ENCODE measurements at regions not wholly inside any gene's neighbourhood (a gene's known extent, or its start where the extent isn't known, plus 50 kb on each side); places are given as distances from the start of the nearest gene placed in this dataset.
A peak's percentile ranks its signal among the peaks of the same experiment; 100 is the strongest.

DNA sequence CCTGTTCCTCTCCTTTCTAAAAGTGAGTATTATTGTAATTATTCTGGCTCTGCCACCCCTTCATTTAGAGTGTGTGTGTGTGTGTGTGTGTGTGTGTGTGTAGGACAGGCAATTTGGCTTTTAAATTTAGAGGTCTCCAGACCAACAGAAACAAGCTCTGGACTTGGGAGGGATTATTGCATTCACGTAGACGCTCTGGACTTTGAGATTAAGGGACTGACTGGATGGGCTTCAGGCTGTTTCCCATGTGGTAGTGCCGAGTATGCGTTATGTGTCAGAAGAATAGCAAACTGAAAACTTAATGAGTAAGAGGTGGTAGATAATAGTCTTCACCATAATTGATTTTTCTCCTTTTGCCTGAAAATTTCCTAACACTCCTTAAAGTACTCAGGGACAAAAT, 281.9 kb downstream of the USP25 start:
- Histone ChIP-seq H3K9ac (ENCODE audit: low read length in 2 of 2) (no peak overlapping the region), H3K4me1 (ENCODE audit: control insufficient read depth, insufficient read depth, low read length) (no peaks in the 10 kb centered on the region), H3K9me3 (ENCODE audit: control insufficient read depth in 2 of 2, low read length in 2 of 2) (no peaks in the 10 kb centered on the region), H3K4me3 (ENCODE audit: low read length in 2 of 2) (no peak overlapping the region), H3K36me3 (ENCODE audit: control insufficient read depth in 2 of 2, insufficient read depth in 2 of 2, low read length in 2 of 2) (no peaks in the 10 kb centered on the region), H3K27ac (ENCODE audit: low read length) (no peak overlapping the region), H3K27me3 (ENCODE audit: control insufficient read depth in 1 of 2, insufficient read depth in 2 of 2, low read length in 2 of 2) (no peaks in the 10 kb centered on the region)

DNA sequence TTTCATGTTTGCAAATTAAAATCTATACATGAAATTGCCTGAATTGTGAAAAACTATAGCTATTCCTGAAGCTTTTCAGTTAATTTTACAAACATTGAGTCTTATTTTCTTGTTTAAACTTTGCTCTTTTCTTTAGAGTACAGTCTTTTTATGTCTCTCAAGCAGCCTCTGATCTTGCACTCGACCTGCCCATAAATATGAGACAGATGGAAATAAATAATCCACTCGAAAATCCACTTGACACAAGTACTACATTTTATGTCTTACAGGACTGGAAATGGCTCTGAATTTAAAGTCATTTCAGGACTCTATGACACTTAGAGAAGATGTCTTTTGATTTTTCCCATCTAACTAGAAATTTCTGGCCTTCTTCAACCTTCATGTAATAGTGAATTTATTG, 283.8 kb downstream of the USP25 start:
- Histone ChIP-seq H3K27me3 (ENCODE audit: control insufficient read depth in 1 of 2, insufficient read depth in 2 of 2, low read length in 2 of 2) (no peaks in the 10 kb centered on the region), H3K27ac (ENCODE audit: low read length) (no peak overlapping the region), H3K4me3 (ENCODE audit: low read length in 2 of 2) (peak overlapping the region in 1 of 2 donors; percentile 7), H3K9ac (ENCODE audit: low read length in 2 of 2) (no peak overlapping the region), H3K36me3 (ENCODE audit: control insufficient read depth in 2 of 2, insufficient read depth in 2 of 2, low read length in 2 of 2) (no peaks in the 10 kb centered on the region), H3K9me3 (ENCODE audit: control insufficient read depth in 2 of 2, low read length in 2 of 2) (no peaks in the 10 kb centered on the region), H3K4me1 (ENCODE audit: control insufficient read depth, insufficient read depth, low read length) (no peaks in the 10 kb centered on the region)

DNA sequence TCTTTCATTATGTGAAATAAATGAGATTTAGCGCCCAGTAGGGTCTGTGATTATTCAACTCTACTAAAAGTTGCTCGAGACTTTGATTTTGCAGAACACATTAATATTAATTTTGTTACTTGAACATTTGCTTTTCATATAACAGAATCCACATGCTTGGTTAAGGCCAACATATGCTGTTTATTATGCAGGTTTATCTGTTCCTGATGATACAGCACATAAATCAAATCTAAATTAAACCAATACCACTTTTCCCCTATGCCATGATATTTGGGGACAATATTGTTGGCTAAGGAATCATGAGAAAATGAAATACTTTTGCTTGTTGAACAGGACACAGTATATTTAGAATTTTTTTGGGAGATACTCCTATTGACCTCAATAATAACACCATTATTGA, 291.1 kb downstream of the USP25 start:
- H3K27me3 ChIP-seq (ENCODE audit: control insufficient read depth in 1 of 2, insufficient read depth in 2 of 2, low read length in 2 of 2) = no peaks in the 10 kb centered on the region
- no peak overlapping the region for H3K4me3 ChIP-seq (ENCODE audit: low read length in 2 of 2)
- no peaks in the 10 kb centered on the region for H3K4me1 ChIP-seq (ENCODE audit: control insufficient read depth, insufficient read depth, low read length)
- no peak overlapping the region for H3K27ac ChIP-seq (ENCODE audit: low read length)
- H3K9ac ChIP-seq (ENCODE audit: low read length in 2 of 2) = no peak overlapping the region
- H3K36me3 ChIP-seq (ENCODE audit: control insufficient read depth in 2 of 2, insufficient read depth in 2 of 2, low read length in 2 of 2) = no peaks in the 10 kb centered on the region
- H3K9me3 ChIP-seq (ENCODE audit: control insufficient read depth in 2 of 2, low read length in 2 of 2) = no peaks in the 10 kb centered on the region

DNA sequence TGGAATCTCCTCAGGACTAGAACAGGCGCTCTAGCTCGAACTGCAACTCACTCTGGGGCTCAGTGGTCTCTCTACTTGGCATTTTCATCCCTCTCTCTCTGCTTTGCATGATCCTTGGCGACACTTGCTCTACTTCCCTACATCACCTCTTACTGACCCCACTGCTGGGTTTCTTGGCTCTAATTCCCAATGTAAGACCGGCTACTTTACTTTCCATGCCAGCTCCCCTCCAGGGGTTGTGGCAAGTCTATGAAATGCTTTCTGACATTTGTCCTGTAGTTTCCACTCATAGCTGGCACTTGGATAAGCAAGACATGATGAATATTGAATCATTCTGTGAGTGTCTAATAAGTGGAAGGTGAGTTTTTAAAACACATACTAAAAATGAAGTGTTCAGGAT, 292.3 kb downstream of the USP25 start:
- Histone ChIP-seq H3K36me3 (ENCODE audit: control insufficient read depth in 2 of 2, insufficient read depth in 2 of 2, low read length in 2 of 2) (no peaks in the 10 kb centered on the region), H3K9ac (ENCODE audit: low read length in 2 of 2) (no peak overlapping the region), H3K4me1 (ENCODE audit: control insufficient read depth, insufficient read depth, low read length) (no peaks in the 10 kb centered on the region), H3K4me3 (ENCODE audit: low read length in 2 of 2) (no peak overlapping the region), H3K27me3 (ENCODE audit: control insufficient read depth in 1 of 2, insufficient read depth in 2 of 2, low read length in 2 of 2) (no peaks in the 10 kb centered on the region), H3K9me3 (ENCODE audit: control insufficient read depth in 2 of 2, low read length in 2 of 2) (no peaks in the 10 kb centered on the region), H3K27ac (ENCODE audit: low read length) (no peak overlapping the region)

DNA sequence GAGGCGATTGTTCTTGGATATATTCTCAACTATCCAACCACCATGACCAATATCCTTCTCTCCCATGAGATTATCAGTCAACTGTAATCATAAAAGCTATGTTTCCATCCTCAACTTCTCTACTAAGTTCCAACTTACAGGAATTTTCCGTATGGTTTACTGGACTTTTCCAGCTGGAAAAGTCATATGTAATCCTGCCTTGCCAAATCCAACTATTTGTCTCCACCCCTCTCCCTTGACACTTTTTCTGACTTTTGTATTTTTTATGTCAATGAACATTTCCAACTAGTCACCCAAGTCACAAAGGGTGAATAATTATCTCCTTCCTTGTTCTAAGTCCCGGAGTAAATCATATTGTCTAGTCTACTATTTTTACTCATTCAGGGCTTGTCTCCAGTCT, 293.1 kb downstream of the USP25 start:
- Histone ChIP-seq H3K27ac (ENCODE audit: low read length) (no peak overlapping the region), H3K4me1 (ENCODE audit: control insufficient read depth, insufficient read depth, low read length) (no peaks in the 10 kb centered on the region), H3K9me3 (ENCODE audit: control insufficient read depth in 2 of 2, low read length in 2 of 2) (no peaks in the 10 kb centered on the region), H3K4me3 (ENCODE audit: low read length in 2 of 2) (no peak overlapping the region), H3K9ac (ENCODE audit: low read length in 2 of 2) (no peak overlapping the region), H3K36me3 (ENCODE audit: control insufficient read depth in 2 of 2, insufficient read depth in 2 of 2, low read length in 2 of 2) (no peaks in the 10 kb centered on the region), H3K27me3 (ENCODE audit: control insufficient read depth in 1 of 2, insufficient read depth in 2 of 2, low read length in 2 of 2) (no peaks in the 10 kb centered on the region)

DNA sequence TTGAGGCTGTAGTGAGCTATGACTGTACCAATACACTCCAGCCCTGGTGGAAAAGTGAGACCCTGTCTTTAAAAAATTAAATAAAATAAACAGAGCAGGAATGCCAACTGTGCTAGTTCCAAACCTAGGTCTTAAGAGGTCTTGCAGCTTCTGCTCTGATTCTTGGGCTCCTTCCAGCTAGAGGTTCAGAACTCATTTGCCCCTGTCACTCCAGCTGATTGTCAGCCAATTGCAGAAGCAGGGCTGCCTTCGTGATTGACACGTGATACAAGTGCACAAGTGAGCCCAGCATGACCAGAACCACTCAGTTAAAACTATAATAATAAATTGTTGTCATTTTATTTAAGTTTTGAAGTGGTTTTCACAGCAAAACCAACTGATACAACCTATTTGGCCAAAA, 298.4 kb downstream of the USP25 start:
- no peaks in the 10 kb centered on the region for H3K9me3 ChIP-seq (ENCODE audit: control insufficient read depth in 2 of 2, low read length in 2 of 2)
- H3K27me3 ChIP-seq (ENCODE audit: control insufficient read depth in 1 of 2, insufficient read depth in 2 of 2, low read length in 2 of 2) = no peaks in the 10 kb centered on the region
- no peaks in the 10 kb centered on the region for H3K4me1 ChIP-seq (ENCODE audit: control insufficient read depth, insufficient read depth, low read length)
- H3K27ac ChIP-seq (ENCODE audit: low read length) = no peak overlapping the region
- no peak overlapping the region for H3K4me3 ChIP-seq (ENCODE audit: low read length in 2 of 2)
- no peak overlapping the region for H3K9ac ChIP-seq (ENCODE audit: low read length in 2 of 2)
- no peaks in the 10 kb centered on the region for H3K36me3 ChIP-seq (ENCODE audit: control insufficient read depth in 2 of 2, insufficient read depth in 2 of 2, low read length in 2 of 2)

DNA sequence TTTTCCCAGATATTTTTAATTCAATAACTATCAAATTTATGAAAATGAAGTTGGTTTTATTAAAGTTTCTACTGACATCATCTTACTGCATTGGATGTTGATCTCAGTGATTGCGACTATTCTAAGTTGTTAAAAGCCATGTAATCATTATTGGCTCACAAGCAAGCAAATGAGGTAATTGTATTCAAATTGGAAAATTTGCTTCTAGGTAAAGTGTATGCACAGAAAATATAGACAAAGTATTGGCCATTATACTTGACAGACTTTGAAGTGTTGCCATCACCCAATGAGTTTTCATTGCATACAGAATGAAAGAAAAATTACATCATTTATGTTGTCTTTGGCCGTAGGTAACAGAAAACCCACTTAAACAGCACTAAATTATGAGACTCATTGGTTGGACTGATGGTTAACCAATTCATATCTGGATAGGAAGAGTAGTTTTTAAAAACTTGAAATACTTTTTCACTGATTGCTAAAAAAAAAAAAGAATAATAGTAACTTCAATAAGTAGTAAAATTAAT, 299.2 kb downstream of the USP25 start:
- Histone ChIP-seq H3K4me3 (ENCODE audit: low read length in 2 of 2) (no peak overlapping the region), H3K9ac (ENCODE audit: low read length in 2 of 2) (no peak overlapping the region), H3K36me3 (ENCODE audit: control insufficient read depth in 2 of 2, insufficient read depth in 2 of 2, low read length in 2 of 2) (no peaks in the 10 kb centered on the region), H3K9me3 (ENCODE audit: control insufficient read depth in 2 of 2, low read length in 2 of 2) (no peaks in the 10 kb centered on the region), H3K27ac (ENCODE audit: low read length) (no peak overlapping the region), H3K4me1 (ENCODE audit: control insufficient read depth, insufficient read depth, low read length) (no peaks in the 10 kb centered on the region), H3K27me3 (ENCODE audit: control insufficient read depth in 1 of 2, insufficient read depth in 2 of 2, low read length in 2 of 2) (no peaks in the 10 kb centered on the region)

DNA sequence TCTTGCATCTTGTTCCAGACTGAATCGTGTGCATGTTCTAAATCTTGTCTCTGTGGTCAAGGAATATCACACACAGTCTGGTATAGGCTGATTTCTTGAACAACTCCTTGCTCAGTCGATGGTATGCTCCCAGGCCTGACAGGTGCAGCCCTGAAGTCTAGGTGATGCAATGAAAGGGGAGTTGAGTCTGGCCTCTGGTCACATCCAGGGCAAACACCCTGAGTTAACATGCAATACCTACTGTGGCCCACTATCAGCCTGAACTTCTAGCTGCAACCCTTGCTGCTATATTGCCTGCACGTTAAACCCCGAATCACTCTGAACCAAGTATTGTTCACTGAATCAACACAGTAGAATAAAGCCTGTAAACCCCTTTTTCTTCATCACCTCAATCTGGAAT, 303.4 kb downstream of the USP25 start:
- Histone ChIP-seq H3K4me1 (ENCODE audit: control insufficient read depth, insufficient read depth, low read length) (no peaks in the 10 kb centered on the region), H3K36me3 (ENCODE audit: control insufficient read depth in 2 of 2, insufficient read depth in 2 of 2, low read length in 2 of 2) (no peaks in the 10 kb centered on the region), H3K9ac (ENCODE audit: low read length in 2 of 2) (no peak overlapping the region), H3K27ac (ENCODE audit: low read length) (no peak overlapping the region), H3K27me3 (ENCODE audit: control insufficient read depth in 1 of 2, insufficient read depth in 2 of 2, low read length in 2 of 2) (no peaks in the 10 kb centered on the region), H3K9me3 (ENCODE audit: control insufficient read depth in 2 of 2, low read length in 2 of 2) (no peaks in the 10 kb centered on the region), H3K4me3 (ENCODE audit: low read length in 2 of 2) (no peak overlapping the region)

DNA sequence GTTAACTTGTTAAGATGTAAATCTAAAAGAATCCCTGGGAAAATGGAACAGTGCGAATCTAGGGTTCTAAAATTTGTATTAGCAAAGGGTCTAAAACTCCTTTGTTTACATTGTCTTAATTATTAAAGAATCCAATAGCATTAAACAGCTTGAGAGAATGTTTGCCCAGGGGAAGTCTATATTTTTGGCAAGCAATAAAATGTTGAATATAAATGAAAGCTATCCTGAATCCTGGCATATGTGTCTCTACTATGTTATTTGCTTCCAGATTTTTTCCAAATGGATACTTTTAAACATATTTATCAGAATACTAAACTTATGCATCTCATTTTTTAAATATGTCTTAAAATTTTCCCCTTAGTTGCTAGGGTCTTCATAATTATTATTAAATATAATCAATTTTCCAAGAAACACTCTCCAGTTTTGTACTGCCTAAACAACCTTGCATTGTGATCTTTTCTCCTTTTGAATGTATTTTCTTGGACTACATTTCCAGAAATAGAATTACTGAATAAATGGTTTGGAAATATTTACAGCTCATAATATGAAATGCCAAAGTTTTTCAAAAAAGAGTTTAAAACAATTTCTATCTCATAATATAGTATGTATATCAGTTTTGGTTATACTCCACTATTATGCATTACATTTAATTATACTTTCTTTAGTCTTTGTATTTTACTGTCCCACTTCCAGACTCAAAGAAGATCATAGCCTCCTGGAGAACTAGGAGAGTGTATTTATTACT, 304.8 kb downstream of the USP25 start:
- H3K9me3 ChIP-seq (ENCODE audit: control insufficient read depth in 2 of 2, low read length in 2 of 2) = no peaks in the 10 kb centered on the region
- no peaks in the 10 kb centered on the region for H3K27me3 ChIP-seq (ENCODE audit: control insufficient read depth in 1 of 2, insufficient read depth in 2 of 2, low read length in 2 of 2)
- no peak overlapping the region for H3K9ac ChIP-seq (ENCODE audit: low read length in 2 of 2)
- no peaks in the 10 kb centered on the region for H3K36me3 ChIP-seq (ENCODE audit: control insufficient read depth in 2 of 2, insufficient read depth in 2 of 2, low read length in 2 of 2)
- H3K4me1 ChIP-seq (ENCODE audit: control insufficient read depth, insufficient read depth, low read length) = no peaks in the 10 kb centered on the region
- H3K4me3 ChIP-seq (ENCODE audit: low read length in 2 of 2) = no peak overlapping the region
- H3K27ac ChIP-seq (ENCODE audit: low read length) = no peak overlapping the region

DNA sequence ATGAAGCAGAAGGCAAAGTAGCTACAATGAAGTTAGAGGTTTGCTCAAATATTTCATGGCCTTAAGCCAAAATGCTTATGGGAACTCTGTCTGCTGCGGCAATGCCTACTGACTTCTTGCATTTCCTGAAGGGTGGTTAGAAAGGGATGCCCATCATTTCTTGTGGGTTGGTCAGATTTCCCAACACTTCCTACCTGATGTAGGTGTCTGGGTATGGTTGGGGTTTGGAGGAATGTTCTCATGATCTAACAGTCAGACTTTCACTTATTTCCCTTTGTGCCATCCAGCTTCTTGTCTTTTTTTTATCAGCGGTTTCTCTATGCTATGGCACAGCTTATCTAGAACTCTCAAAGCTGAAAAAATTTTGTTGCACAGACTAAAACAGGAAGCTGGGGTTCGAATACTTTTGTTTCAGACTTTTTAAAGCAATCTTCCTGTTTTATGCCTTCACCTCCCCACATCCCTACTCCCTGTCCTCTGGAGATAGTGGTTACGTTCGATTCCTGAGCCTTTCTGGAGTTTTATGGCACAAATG, 307.7 kb downstream of the USP25 start:
- Histone ChIP-seq H3K9me3 (ENCODE audit: control insufficient read depth in 2 of 2, low read length in 2 of 2) (no peaks in the 10 kb centered on the region), H3K36me3 (ENCODE audit: control insufficient read depth in 2 of 2, insufficient read depth in 2 of 2, low read length in 2 of 2) (no peaks in the 10 kb centered on the region), H3K27ac (ENCODE audit: low read length) (no peak overlapping the region), H3K4me1 (ENCODE audit: control insufficient read depth, insufficient read depth, low read length) (no peaks in the 10 kb centered on the region), H3K9ac (ENCODE audit: low read length in 2 of 2) (no peak overlapping the region), H3K27me3 (ENCODE audit: control insufficient read depth in 1 of 2, insufficient read depth in 2 of 2, low read length in 2 of 2) (no peaks in the 10 kb centered on the region), H3K4me3 (ENCODE audit: low read length in 2 of 2) (no peak overlapping the region)

DNA sequence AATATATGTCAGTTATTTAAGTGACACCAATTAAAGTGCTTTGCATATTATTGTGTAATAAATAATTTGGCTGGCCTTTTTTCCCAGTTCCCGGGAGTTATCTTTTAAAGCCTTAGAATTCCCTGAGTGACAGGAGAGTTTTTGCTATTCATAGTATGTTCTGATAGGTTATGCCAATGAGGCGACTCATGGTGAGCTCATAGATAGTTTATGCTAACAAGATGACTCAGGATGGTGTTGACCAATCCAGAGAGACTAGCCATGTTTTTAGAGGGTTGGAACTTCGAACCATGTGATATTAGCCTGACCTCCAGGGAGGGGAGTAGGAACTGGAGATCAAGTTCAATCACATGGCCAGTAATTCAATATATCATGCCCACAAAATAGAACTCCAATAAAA, 310.8 kb downstream of the USP25 start:
- no peaks in the 10 kb centered on the region for H3K9me3 ChIP-seq (ENCODE audit: control insufficient read depth in 2 of 2, low read length in 2 of 2)
- H3K9ac ChIP-seq (ENCODE audit: low read length in 2 of 2) = no peak overlapping the region
- H3K36me3 ChIP-seq (ENCODE audit: control insufficient read depth in 2 of 2, insufficient read depth in 2 of 2, low read length in 2 of 2) = no peaks in the 10 kb centered on the region
- H3K4me1 ChIP-seq (ENCODE audit: control insufficient read depth, insufficient read depth, low read length) = no peaks in the 10 kb centered on the region
- H3K27me3 ChIP-seq (ENCODE audit: control insufficient read depth in 1 of 2, insufficient read depth in 2 of 2, low read length in 2 of 2) = no peaks in the 10 kb centered on the region
- H3K4me3 ChIP-seq (ENCODE audit: low read length in 2 of 2) = no peak overlapping the region
- H3K27ac ChIP-seq (ENCODE audit: low read length) = no peak overlapping the region
